ENCODE measurements at regions not wholly inside any gene's neighbourhood (a gene's known extent, or its start where the extent isn't known, plus 50 kb on each side); places are given as distances from the start of the nearest gene placed in this dataset.
"Not testable (repeated sequence)": the region's sequence is repeated elsewhere in the genome, so short reads cannot be mapped to it uniquely, and the experiment has no call there.

- in situ Hi-C loops (cut with MboI; ENCODE audit: low sequenced_read_pairs): no loop called here
Measured at GRCh38 chr10:7108141-7108540, 302.7 kb downstream of the SFMBT2 start.

- in situ Hi-C loops (cut with MboI; ENCODE audit: low sequenced_read_pairs): no loop called here
Measured at GRCh38 chr10:7107285-7107684, 303.5 kb downstream of the SFMBT2 start.

DNA sequence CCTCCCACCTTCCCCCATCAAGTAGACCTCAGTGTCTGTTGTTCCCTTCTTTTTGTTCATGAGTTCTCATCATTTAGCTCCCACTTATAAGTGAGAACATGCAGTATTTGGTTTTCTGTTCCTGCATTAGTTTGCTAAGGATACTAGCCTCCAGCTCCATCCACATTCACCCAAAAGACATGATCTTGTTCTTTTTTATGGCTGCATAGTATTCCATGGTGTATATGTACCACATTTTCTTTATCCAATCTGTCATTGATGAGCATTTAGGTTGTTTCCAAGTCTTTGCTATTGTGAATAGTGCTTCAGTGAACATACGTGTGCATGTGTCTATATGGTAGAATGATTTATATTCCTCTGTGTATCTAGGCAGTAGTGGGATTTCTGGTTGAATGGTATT is 306.5 kb downstream of the SFMBT2 start:
- in situ Hi-C loops (cut with MboI; ENCODE audit: low sequenced_read_pairs): not testable (repeated sequence)

DNA sequence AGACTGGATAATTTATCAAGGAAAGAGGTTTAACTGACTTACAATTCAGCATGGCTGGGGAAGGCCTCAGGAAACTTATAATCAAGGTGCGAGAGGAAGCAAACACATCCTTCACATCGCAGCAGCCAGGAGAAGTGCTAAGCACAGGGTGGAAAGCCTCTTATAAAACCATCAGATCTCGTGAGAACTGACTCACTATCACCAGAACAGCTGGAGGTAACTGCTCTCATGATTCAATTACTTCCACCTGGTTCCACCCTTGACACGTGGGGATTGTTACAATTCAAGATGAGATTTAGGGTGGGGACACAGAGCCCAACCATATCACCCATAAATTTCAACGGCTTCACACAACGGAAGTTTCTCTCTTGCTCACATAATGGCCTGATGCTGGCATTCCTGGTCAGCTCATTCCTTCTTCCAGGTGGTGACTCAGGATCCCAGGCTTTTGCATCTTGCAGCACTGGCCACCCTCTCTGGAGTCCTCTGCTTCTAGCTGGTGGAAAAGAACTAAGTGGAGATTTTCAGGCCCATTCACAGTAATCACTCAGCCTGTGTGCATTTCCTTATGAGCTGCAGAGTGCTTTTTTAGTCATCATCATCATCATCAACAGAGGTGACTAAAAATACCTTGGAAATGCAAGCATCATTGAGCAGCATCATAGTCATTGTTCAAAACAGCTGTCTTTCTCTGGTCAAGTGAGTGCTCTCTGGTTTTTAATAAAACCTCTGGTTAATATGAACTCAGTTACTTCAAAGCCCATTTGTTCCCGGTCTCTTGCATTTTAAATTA is 308.1 kb downstream of the SFMBT2 start:
- in situ Hi-C loops (cut with MboI; ENCODE audit: low sequenced_read_pairs): no loop called here

- in situ Hi-C loops (cut with MboI; ENCODE audit: low sequenced_read_pairs): no loop called here
Measured at GRCh38 chr10:7102084-7102483, 308.8 kb downstream of the SFMBT2 start.

DNA sequence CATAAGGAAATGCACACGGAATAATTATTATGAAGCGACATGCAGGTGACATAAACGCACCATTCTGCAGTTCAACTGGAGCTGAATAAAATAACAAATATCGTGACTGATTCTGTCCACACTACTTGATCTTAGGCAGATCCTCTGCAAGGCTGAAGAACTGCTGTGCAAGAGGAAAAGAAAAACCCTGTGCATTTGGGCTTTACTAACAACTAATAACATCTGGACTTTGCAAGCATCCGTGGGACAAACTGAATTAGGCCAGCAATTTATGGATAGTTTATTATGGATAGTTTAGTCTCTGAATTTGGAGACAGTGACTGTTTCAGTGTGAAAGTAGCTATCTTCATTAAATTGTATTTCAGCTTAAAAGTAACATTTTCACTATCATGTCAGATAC is 309.4 kb downstream of the SFMBT2 start:
- in situ Hi-C loops (cut with MboI; ENCODE audit: low sequenced_read_pairs): no loop called here

DNA sequence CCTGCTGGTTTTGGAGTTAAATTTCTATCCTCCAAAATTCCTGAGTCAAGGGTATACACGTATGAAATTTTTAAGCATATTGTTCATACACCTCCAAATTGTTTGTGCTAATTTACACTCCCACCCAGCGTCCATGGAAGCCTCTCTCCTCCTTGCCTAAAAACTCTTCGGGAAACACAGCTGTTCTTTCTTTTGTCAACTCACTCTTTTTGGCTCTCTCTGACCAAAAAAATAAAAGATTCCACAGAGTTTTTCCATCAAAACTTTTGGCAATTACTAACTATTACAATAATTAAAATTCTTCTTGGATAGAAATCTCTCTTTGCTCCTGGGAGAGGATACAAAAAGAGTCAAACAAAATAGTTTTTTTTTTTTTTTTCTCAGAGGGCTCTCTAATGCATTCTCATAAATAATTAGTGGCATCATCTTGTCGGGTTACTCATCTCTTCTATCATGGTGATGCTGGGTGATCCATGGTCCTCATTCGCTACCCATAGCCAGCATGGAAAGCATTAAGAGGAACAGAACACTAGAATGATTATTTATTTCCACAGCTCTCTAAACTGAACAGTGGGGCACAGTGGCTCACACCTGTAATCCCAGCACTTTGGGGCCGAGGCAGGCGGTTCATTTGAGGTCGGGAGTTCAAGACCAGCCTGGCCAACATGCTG is 310.7 kb downstream of the SFMBT2 start:
- in situ Hi-C loops (cut with MboI; ENCODE audit: low sequenced_read_pairs): no loop called here

DNA sequence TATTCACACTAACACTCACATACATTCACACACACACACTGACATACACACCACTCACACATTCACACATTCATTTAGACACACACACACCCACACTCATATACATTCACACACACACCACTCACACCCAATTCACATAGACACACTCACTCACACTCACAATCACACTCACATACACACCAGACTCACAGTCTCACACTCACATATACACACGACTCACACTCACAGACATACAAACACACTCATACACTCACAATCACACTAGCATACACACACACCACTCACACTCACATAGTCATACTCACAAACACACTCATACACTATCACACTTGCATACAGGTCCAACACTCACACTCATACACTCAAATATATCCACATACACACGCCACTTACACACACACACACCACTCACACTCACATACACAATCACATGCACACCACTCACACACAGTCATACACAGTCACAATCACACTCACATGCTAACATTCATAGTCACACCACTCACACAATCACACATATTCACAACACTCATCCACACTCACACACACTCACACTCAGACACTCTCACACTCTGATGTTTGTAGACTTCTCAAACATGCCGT is 312.6 kb downstream of the SFMBT2 start:
- in situ Hi-C loops (cut with MboI; ENCODE audit: low sequenced_read_pairs): no loop called here

GRCh38 chr10:7094781-7095180 is 316.1 kb downstream of the SFMBT2 start:
- in situ Hi-C loops (cut with MboI; ENCODE audit: low sequenced_read_pairs): no loop called here

- in situ Hi-C loops (cut with MboI; ENCODE audit: low sequenced_read_pairs): no loop called here
Measured at GRCh38 chr10:7093368-7093767, 317.5 kb downstream of the SFMBT2 start.

DNA sequence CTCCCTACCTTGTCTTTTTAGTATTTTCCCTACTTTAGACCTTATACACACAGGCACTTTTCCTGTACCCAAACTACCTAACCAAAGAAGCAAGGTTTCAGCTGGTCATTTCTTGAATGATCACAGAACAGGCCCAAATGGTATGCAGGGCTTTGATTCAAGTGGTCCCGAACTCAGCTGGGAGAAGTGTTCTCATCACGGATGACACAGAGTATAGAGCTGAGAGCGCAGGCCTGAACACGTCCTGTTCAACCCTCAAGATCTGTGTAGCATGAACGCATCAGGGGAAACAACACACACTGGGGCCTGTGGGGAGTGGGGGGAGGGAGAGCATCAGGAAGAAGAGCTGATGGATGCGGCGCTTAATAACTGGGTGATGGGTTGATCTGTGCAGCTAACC is 318.2 kb downstream of the SFMBT2 start:
- in situ Hi-C loops (cut with MboI; ENCODE audit: low sequenced_read_pairs): no loop called here

DNA sequence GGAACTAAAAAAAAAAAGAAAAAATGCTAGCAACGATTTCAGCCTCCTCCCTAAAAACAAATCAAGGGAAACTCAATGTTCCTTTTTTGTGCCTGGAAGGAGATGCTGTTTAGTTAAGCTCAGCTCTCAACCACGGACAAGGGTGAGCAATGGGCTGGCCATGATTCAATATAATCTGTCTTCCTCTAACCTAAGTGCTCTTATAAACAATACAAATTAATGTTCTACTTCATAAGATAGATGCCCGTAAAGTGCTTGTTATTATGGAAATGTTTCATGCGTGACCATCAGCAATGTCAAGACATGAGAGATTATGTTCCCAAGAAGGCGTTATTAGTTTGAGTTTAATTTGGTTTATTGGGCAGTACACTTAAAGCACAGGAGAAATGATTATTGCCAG is 320.3 kb downstream of the SFMBT2 start:
- in situ Hi-C loops (cut with MboI; ENCODE audit: low sequenced_read_pairs): no loop called here

GRCh38 chr10:7085913-7086589 is 324.8 kb downstream of the SFMBT2 start:
- in situ Hi-C loops (cut with MboI; ENCODE audit: low sequenced_read_pairs): no loop called here

GRCh38 chr10:7085147-7085912 is 325.5 kb downstream of the SFMBT2 start:
- in situ Hi-C loops (cut with MboI; ENCODE audit: low sequenced_read_pairs): no loop called here

- in situ Hi-C loops (cut with MboI; ENCODE audit: low sequenced_read_pairs): no loop called here
Measured at GRCh38 chr10:7084280-7085005, 326.4 kb downstream of the SFMBT2 start.

GRCh38 chr10:7082967-7083366 is 327.9 kb downstream of the SFMBT2 start:
- in situ Hi-C loops (cut with MboI; ENCODE audit: low sequenced_read_pairs): no loop called here

- in situ Hi-C loops (cut with MboI; ENCODE audit: low sequenced_read_pairs): no loop called here
Measured at GRCh38 chr10:7077880-7078279, 333.0 kb downstream of the SFMBT2 start.

DNA sequence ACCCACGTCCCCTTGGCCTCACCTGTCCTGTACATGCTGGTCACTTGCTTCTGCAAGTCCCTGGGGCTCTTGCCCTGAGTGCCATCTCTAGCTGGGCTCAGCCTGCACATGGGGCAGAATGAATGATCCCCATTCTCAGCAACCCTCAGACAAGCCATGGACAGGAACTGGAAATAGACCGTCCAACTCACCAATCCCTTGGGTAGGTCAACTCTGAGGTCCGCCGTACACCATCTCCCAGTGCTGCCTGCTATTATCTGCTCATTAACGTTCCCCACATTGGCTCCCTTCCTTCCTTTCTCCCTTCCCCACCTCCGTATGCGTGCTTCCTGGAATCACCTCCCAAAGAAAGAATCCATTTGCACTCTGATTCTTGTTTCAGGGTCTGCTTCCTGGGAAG is 335.0 kb downstream of the SFMBT2 start:
- in situ Hi-C loops (cut with MboI; ENCODE audit: low sequenced_read_pairs): no loop called here

DNA sequence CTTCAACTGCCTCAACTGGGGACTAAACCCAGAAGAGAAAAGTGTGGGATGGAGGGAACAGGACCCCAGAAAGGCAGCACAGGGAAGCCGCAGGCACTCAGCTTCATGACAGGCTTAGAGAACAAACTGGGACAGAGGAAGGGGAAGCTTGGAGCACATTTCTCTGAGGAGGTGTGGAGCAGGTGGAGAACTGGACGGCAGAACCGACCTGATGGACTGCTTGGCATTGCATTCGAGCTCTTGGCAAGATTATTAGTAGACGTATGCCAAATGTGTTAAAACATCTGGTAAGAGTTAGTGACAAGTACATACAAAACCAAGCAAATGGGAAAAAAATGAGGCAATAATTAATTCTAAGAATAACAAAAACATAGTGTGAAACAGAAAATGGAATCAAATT is 335.7 kb downstream of the SFMBT2 start:
- in situ Hi-C loops (cut with MboI; ENCODE audit: low sequenced_read_pairs): no loop called here

DNA sequence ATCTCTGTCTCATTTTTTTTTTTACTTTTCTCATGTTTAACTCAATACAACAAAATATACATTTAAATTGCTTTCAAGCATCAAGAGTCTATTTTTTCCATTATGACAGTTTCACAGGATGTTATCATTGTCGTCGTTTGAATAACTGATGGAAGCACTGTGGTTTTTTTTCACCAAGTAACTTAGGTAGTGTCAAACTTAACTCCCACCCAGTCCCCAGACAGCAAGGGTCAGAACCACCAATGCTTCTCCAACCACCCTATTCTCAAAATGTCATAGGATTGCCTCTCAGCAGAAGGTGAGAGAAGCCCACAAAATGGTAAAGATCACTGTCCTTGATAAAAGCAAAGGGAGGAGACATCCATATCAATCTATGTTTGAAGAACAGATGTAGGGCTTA is 339.4 kb downstream of the SFMBT2 start:
- in situ Hi-C loops (cut with MboI; ENCODE audit: low sequenced_read_pairs): no loop called here
